GM12878 (cell line): ENCODE measurements at regions not wholly inside any gene's neighbourhood (a gene's known extent, or its start where the extent isn't known, plus 50 kb on each side); places are given as distances from the start of the nearest gene placed in this dataset.

Experiments used
- ATAC-seq: fragments of 200-7000 bp; cut with Tn5 transposase; 3 replicates; pipeline ENCODE4 v1.9.1; 2020; ENCODE audit warnings: mild to moderate bottlenecking, moderate library complexity
- BruUV-seq: library from RNA; stranded (reverse); fragments of 400-500 nt; replicated peaks from 2 replicates; lab custom pipeline; 2021; lab: Mats Ljungman, UMichigan
- CTCF ChIA-PET: fragments of 300-600 bp; sonication (Branson Sonifier 250); formaldehyde crosslinking; extraction: SDS; loops from one replicate; lab custom pipeline; 2021; ENCODE audit warnings: inconsistent platforms; lab: Yijun Ruan, JAX
- POLR2A ChIA-PET: fragments of 350-600 bp; formaldehyde crosslinking; extraction: SDS; loops from one replicate; lab custom pipeline; 2021; ENCODE audit warnings: inconsistent platforms; lab: Charles Lee
- RAD21 ChIA-PET: fragments of 300-600 bp; sonication (Branson Sonifier 250); formaldehyde crosslinking; loops from one replicate; lab custom pipeline; 2023; ENCODE audit warnings: antibody characterized with exemption; ENCODE audit not compliant: unreplicated experiment; lab: Charles Lee
- SMC1A ChIA-PET: fragments of 300-600 bp; sonication (Branson Sonifier 250); formaldehyde crosslinking; loops from one replicate; lab custom pipeline; 2023; ENCODE audit not compliant: unreplicated experiment, uncharacterized antibody; lab: Charles Lee
- DNase-seq: peaks from one replicate; pipeline ENCODE4 v3.0.0-alpha.2; 2011; ENCODE audit warnings: low read depth, low spot score
- FAIRE-seq: peaks from 3 replicates; lab custom pipeline; 2011; peaks lifted over from hg19 to GRCh38; lab: Jason Lieb, UNC
- H2AFZ ChIP-seq: 2 replicates; pipeline ENCODE4 v1.6.0; 2011; ENCODE audit warnings: low read depth, low read length, control low read depth; ENCODE audit not compliant: control insufficient read depth
- H3K27ac ChIP-seq: 2 replicates; pipeline ENCODE4 v1.5.1; 2011; ENCODE audit warnings: control low read depth; ENCODE audit not compliant: control insufficient read depth, insufficient read depth
- H3K27me3 ChIP-seq, 2 experiments: replicated peaks in 1 of 2; 2 replicates each; pipeline versions ENCODE4 v1.6.0 to v1.6.1; 2011; ENCODE audit warnings: low read length in 1 of 2; ENCODE audit not compliant: control insufficient read depth in 2 of 2, insufficient read depth in 2 of 2
- H3K36me3 ChIP-seq, 2 experiments: 2 replicates each; pipeline ENCODE4 v1.5.1; 2011; ENCODE audit warnings: low read length in 1 of 2; ENCODE audit not compliant: control insufficient read depth in 2 of 2, insufficient read depth in 2 of 2
- H3K4me1 ChIP-seq: 2 replicates; pipeline ENCODE4 v1.6.1; 2011; ENCODE audit warnings: mild to moderate bottlenecking, low read length, moderate library complexity, mixed read lengths; ENCODE audit not compliant: control insufficient read depth, insufficient read depth
- H3K4me2 ChIP-seq: 2 replicates; pipeline ENCODE4 v1.6.0; 2011; ENCODE audit warnings: control low read depth; ENCODE audit not compliant: control insufficient read depth, insufficient read depth
- H3K4me3 ChIP-seq: fragments of 200-600 bp; sonication (generic); 2 replicates; pipeline ENCODE4 v1.5.1; 2016
- H3K79me2 ChIP-seq: 2 replicates; pipeline ENCODE4 v1.6.0; 2011; ENCODE audit warnings: low read length; ENCODE audit not compliant: control insufficient read depth, insufficient read depth
- H3K9ac ChIP-seq: 2 replicates; pipeline ENCODE4 v1.8.0; 2011; ENCODE audit warnings: low read length, control low read depth, mixed read lengths; ENCODE audit not compliant: control insufficient read depth, insufficient read depth
- H3K9me3 ChIP-seq: replicated peaks from 3 replicates; pipeline ENCODE4 v1.5.1; 2011; ENCODE audit warnings: mild to moderate bottlenecking, low read length; ENCODE audit not compliant: control insufficient read depth, insufficient read depth
- H4K20me1 ChIP-seq: 2 replicates; pipeline ENCODE4 v1.6.0; 2011; ENCODE audit not compliant: control insufficient read depth, insufficient read depth
- BHLHE40 ChIP-seq, 2 experiments: fragments of 450-650 bp in 1 of 2; IDR thresholded peaks; 2 replicates each; pipeline ENCODE4 v1.6.1; 2011 to 2017; ENCODE audit warnings: low read depth in 2 of 2, borderline replicate concordance in 1 of 2, improper control_type of control experiment in 1 of 2, low read length in 1 of 2, mild to moderate bottlenecking in 1 of 2
- CREM ChIP-seq: IDR thresholded peaks from 2 replicates; pipeline ENCODE4 v1.6.1; 2014; ENCODE audit warnings: antibody characterized with exemption, low read depth
- E4F1 ChIP-seq: fragments of 450-650 bp; IDR thresholded peaks from 2 replicates; pipeline ENCODE4 v1.6.1; 2018; ENCODE audit warnings: borderline replicate concordance, mild to moderate bottlenecking; ENCODE audit not compliant: partially characterized antibody
- EGR1 ChIP-seq, 2 experiments: IDR thresholded peaks; 1 replicate in 1 of 2; 2 replicates in 1 of 2; pipeline ENCODE4 v1.6.1; 2011 to 2012; ENCODE audit warnings: low read depth in 2 of 2, low read length in 2 of 2, borderline replicate concordance in 1 of 2, mild to moderate bottlenecking in 1 of 2, moderate library complexity in 1 of 2
- EZH2 ChIP-seq: IDR thresholded peaks from 2 replicates; pipeline ENCODE4 v1.6.1; 2012; ENCODE audit warnings: low read depth, mild to moderate bottlenecking, control low read depth, inconsistent platforms, low read length, borderline replicate concordance; ENCODE audit not compliant: control insufficient read depth
- HDAC6 ChIP-seq: fragments of 200-600 bp; sonication (generic); IDR thresholded peaks from one replicate; pipeline ENCODE4 v1.8.0; 2017; ENCODE audit warnings: antibody characterized with exemption; ENCODE audit not compliant: unreplicated experiment
- PML ChIP-seq: IDR thresholded peaks from 2 replicates; pipeline ENCODE4 v1.6.1; 2012; ENCODE audit warnings: low read length, inconsistent platforms
- POLR2A ChIP-seq: IDR thresholded peaks from 2 replicates; pipeline ENCODE4 v1.6.1; 2011; ENCODE audit warnings: low read depth, mild to moderate bottlenecking, low read length
- SMARCA5 ChIP-seq: fragments of 450-650 bp; IDR thresholded peaks from 2 replicates; pipeline ENCODE4 v1.6.1; 2017; ENCODE audit warnings: mild to moderate bottlenecking
- SUPT20H ChIP-seq: IDR thresholded peaks from 2 replicates; pipeline ENCODE4 v1.6.1; 2011; ENCODE audit warnings: low read depth, mild to moderate bottlenecking, low read length, moderate library complexity, borderline replicate concordance; ENCODE audit not compliant: control insufficient read depth
- USF2 ChIP-seq: IDR thresholded peaks from 2 replicates; pipeline ENCODE4 v1.6.1; 2011; ENCODE audit warnings: low read depth, low read length, improper control_type of control experiment, borderline replicate concordance
- ZBTB33 ChIP-seq: fragments of 450-650 bp; IDR thresholded peaks from 2 replicates; pipeline ENCODE4 v1.6.1; 2017; ENCODE audit warnings: mild to moderate bottlenecking
- WGBS: methylation state at CpG from one replicate; pipeline ENCODE4 v1.1.6; 2016; ENCODE audit warnings: low lambda C conversion rate; ENCODE audit not compliant: insufficient replicate concordance, insufficient coverage; ENCODE audit errors: missing lambda C conversion rate; 5-methylcytosine and 5-hydroxymethylcytosine counted together
- in situ Hi-C: fragments of 300-500 bp; cut with MboI; formaldehyde crosslinking; loops from 9 replicates; pipeline ENCODE4 v1.14.3; 2018; ENCODE audit warnings: mixed read lengths
- intact Hi-C: fragments of 100-400 bp; cut with micrococcal nuclease; formaldehyde crosslinking; loops from one replicate; pipeline ENCODE4 v1.14.2; 2022; ENCODE audit not compliant: unreplicated experiment

- Histone ChIP-seq H3K9me3 (no peaks in the 10 kb centered on the region), H3K4me3 (no peak overlapping the region), H3K4me1 (no peaks in the 10 kb centered on the region), H3K27me3 (no peaks in the 10 kb centered on the region), H3K9ac (no peak overlapping the region), H2AFZ (no peak overlapping the region), H3K4me2 (no peak overlapping the region), H3K27ac (no peak overlapping the region), H3K36me3 (no peaks in the 10 kb centered on the region), H4K20me1 (no peaks in the 10 kb centered on the region), H3K79me2 (no peaks in the 10 kb centered on the region)
- no TSS peak for BruUV-seq
- DNase-seq (no peak), FAIRE-seq (no peak), ATAC-seq (no peak)
- WGBS = 5% methylated on average over 1 of the region's 1 CpG
- TF ChIP-seq SMARCA5 = no peak
- TF ChIP-seq HDAC6 = no peak
- TF ChIP-seq PML = no peak
- TF ChIP-seq CREM = no peak
- TF ChIP-seq SUPT20H = no peak
- no peak for TF ChIP-seq E4F1
- no peak for TF ChIP-seq BHLHE40 (IDR thresholded peaks at IDR 0.05; ENCODE audit: borderline replicate concordance in 1 of 2, low read depth in 2 of 2, low read length in 1 of 2)
- TF ChIP-seq USF2 = no peak
- no peak for TF ChIP-seq ZBTB33
- no peak for TF ChIP-seq POLR2A
- no peak for TF ChIP-seq EZH2
- no peak for TF ChIP-seq EGR1 (IDR thresholded peaks at IDR 0.05; ENCODE audit: borderline replicate concordance in 1 of 2, low read depth in 2 of 2, low read length in 2 of 2)
- intact Hi-C loops (no loop called here), in situ Hi-C loops (no loop called here)
- CTCF ChIA-PET = no interaction called here
- RAD21 ChIA-PET = no interaction called here
- SMC1A ChIA-PET = no interaction called here
- POLR2A ChIA-PET = no interaction called here
Observed at GRCh38 chr21:18053151-18053550, 191.5 kb upstream of the CHODL start.
